Astrocyte (in vitro differentiated cells and primary cell): ENCODE measurements at regions not wholly inside any gene's neighbourhood (a gene's known extent, or its start where the extent isn't known, plus 50 kb on each side); places are given as distances from the start of the nearest gene placed in this dataset.

Experiments
- DNase-seq: peaks from one replicate; pipeline ENCODE4 v3.0.0-alpha.2; 2010; ENCODE audit warnings: low read depth
- FAIRE-seq: peaks from 2 replicates; lab custom pipeline; 2011; peaks lifted over from hg19 to GRCh38; lab: Jason Lieb, UNC
- H2AFZ ChIP-seq: 2 replicates; pipeline ENCODE4 v1.6.0; 2012; ENCODE audit warnings: low read depth, low read length, inconsistent platforms
- H3K27ac ChIP-seq: 2 replicates; pipeline ENCODE4 v1.5.1; 2011; ENCODE audit warnings: low read depth, low read length, inconsistent platforms
- H3K27me3 ChIP-seq: 2 replicates; pipeline ENCODE4 v1.6.0; 2011; ENCODE audit warnings: low read length, inconsistent platforms; ENCODE audit not compliant: insufficient read depth
- H3K36me3 ChIP-seq: 2 replicates; pipeline ENCODE4 v1.5.1; 2011; ENCODE audit warnings: low read length, inconsistent platforms; ENCODE audit not compliant: insufficient read depth
- H3K4me1 ChIP-seq: 2 replicates; pipeline ENCODE4 v1.5.1; 2011; ENCODE audit warnings: low read length, inconsistent platforms; ENCODE audit not compliant: insufficient read depth
- H3K4me2 ChIP-seq: 2 replicates; pipeline ENCODE4 v1.6.0; 2012; ENCODE audit warnings: low read length, inconsistent platforms
- H3K4me3 ChIP-seq: 2 replicates; pipeline ENCODE4 v1.5.1; 2011; ENCODE audit warnings: low read depth, mild to moderate bottlenecking, low read length, inconsistent platforms; ENCODE audit not compliant: insufficient read depth
- H3K79me2 ChIP-seq: 2 replicates; pipeline ENCODE4 v1.6.0; 2012; ENCODE audit warnings: mild to moderate bottlenecking, low read length, inconsistent platforms; ENCODE audit not compliant: insufficient read depth
- H3K9ac ChIP-seq: 2 replicates; pipeline ENCODE4 v1.6.0; 2012; ENCODE audit warnings: mild to moderate bottlenecking, low read length, inconsistent platforms
- H3K9me3 ChIP-seq: 2 replicates; pipeline ENCODE4 v1.5.1; 2012; ENCODE audit warnings: low read depth, mild to moderate bottlenecking, low read length, inconsistent platforms; ENCODE audit not compliant: insufficient read depth
- H4K20me1 ChIP-seq: 2 replicates; pipeline ENCODE4 v1.6.0; 2012; ENCODE audit warnings: low read length, inconsistent platforms; ENCODE audit not compliant: insufficient read depth
- H3K27ac Mint-ChIP-seq: one replicate; pipeline ENCODE4 v1.8.0; 2021; ENCODE audit warnings: mild to moderate bottlenecking, mixed read lengths; ENCODE audit not compliant: unreplicated experiment
- H3K27me3 Mint-ChIP-seq: one replicate; pipeline ENCODE4 v1.8.0; 2021; ENCODE audit warnings: low read depth, mixed read lengths; ENCODE audit not compliant: unreplicated experiment
- H3K36me3 Mint-ChIP-seq: one replicate; pipeline ENCODE4 v1.8.0; 2021; ENCODE audit warnings: low read depth, mixed read lengths; ENCODE audit not compliant: unreplicated experiment
- H3K4me1 Mint-ChIP-seq: one replicate; pipeline ENCODE4 v1.8.0; 2021; ENCODE audit warnings: low read depth, mixed read lengths; ENCODE audit not compliant: unreplicated experiment
- H3K4me3 Mint-ChIP-seq: one replicate; pipeline ENCODE4 v1.8.0; 2021; ENCODE audit warnings: mild to moderate bottlenecking, moderate library complexity, mixed read lengths; ENCODE audit not compliant: unreplicated experiment
- H3K9me3 Mint-ChIP-seq: one replicate; pipeline ENCODE4 v1.8.0; 2021; ENCODE audit warnings: mild to moderate bottlenecking, mixed read lengths; ENCODE audit not compliant: unreplicated experiment
- CTCF ChIP-seq: IDR thresholded peaks from 2 replicates; pipeline ENCODE4 v1.5.1; 2011; ENCODE audit warnings: low read depth, mild to moderate bottlenecking, inconsistent platforms, low read length, moderate library complexity; ENCODE audit not compliant: insufficient read depth
- EZH2 ChIP-seq: IDR thresholded peaks from 2 replicates; pipeline ENCODE4 v1.6.1; 2012; ENCODE audit warnings: mild to moderate bottlenecking, low read length, inconsistent platforms; ENCODE audit not compliant: insufficient read depth

GRCh38 chr14:57022608-57023007, 212.3 kb upstream of the OTX2 start:
- H3K9ac ChIP-seq, result no peak overlapping the region
- TF ChIP-seq EZH2 (no peak), CTCF (no peak)
- H3K36me3 ChIP-seq, result no peaks in the 10 kb centered on the region
- no peak overlapping the region for H3K4me2 ChIP-seq
- H3K79me2 ChIP-seq, result no peaks in the 10 kb centered on the region
- no peaks in the 10 kb centered on the region for H3K36me3 Mint-ChIP-seq
- H4K20me1 ChIP-seq, result no peaks in the 10 kb centered on the region
- no peaks in the 10 kb centered on the region for H3K27me3 ChIP-seq
- no peaks in the 10 kb centered on the region for H3K4me1 Mint-ChIP-seq
- no peak overlapping the region for H2AFZ ChIP-seq
- no peaks in the 10 kb centered on the region for H3K27me3 Mint-ChIP-seq
- no peak for DNase-seq
- H3K4me3 Mint-ChIP-seq, result no peak overlapping the region
- no peak overlapping the region for H3K27ac Mint-ChIP-seq
- no peak for FAIRE-seq
- H3K9me3 ChIP-seq, result no peaks in the 10 kb centered on the region
- no peaks in the 10 kb centered on the region for H3K9me3 Mint-ChIP-seq
- no peaks in the 10 kb centered on the region for H3K4me1 ChIP-seq
- H3K27ac ChIP-seq, result no peak overlapping the region
- H3K4me3 ChIP-seq, result no peak overlapping the region

- H3K36me3 Mint-ChIP-seq, result no peaks in the 10 kb centered on the region
- Histone ChIP-seq H2AFZ (no peak overlapping the region), H3K36me3 (no peaks in the 10 kb centered on the region), H4K20me1 (no peaks in the 10 kb centered on the region), H3K9ac (no peak overlapping the region), H3K27me3 (no peaks in the 10 kb centered on the region), H3K9me3 (no peaks in the 10 kb centered on the region), H3K79me2 (no peaks in the 10 kb centered on the region), H3K4me3 (no peak overlapping the region), H3K4me2 (no peak overlapping the region), H3K4me1 (no peaks in the 10 kb centered on the region), H3K27ac (no peak overlapping the region)
- DNase-seq (no peak), FAIRE-seq (no peak)
- TF ChIP-seq EZH2, result no peak
- TF ChIP-seq CTCF, result no peak
- no peak overlapping the region for H3K4me3 Mint-ChIP-seq
- no peaks in the 10 kb centered on the region for H3K4me1 Mint-ChIP-seq
- no peaks in the 10 kb centered on the region for H3K9me3 Mint-ChIP-seq
- no peak overlapping the region for H3K27ac Mint-ChIP-seq
- H3K27me3 Mint-ChIP-seq, result no peaks in the 10 kb centered on the region
Measured at GRCh38 chr14:57018065-57018464, 207.8 kb upstream of the OTX2 start.

GRCh38 chr14:57013987-57014386, 203.7 kb upstream of the OTX2 start:
- H3K4me2 ChIP-seq, result no peak overlapping the region
- H4K20me1 ChIP-seq, result no peaks in the 10 kb centered on the region
- H3K4me3 Mint-ChIP-seq, result no peak overlapping the region
- no peaks in the 10 kb centered on the region for H3K4me1 Mint-ChIP-seq
- H3K27ac ChIP-seq, result no peak overlapping the region
- H3K9me3 Mint-ChIP-seq, result no peaks in the 10 kb centered on the region
- no peaks in the 10 kb centered on the region for H3K9me3 ChIP-seq
- no peak overlapping the region for H3K9ac ChIP-seq
- H3K36me3 ChIP-seq, result no peaks in the 10 kb centered on the region
- H3K4me1 ChIP-seq, result no peaks in the 10 kb centered on the region
- H3K27me3 Mint-ChIP-seq, result no peaks in the 10 kb centered on the region
- no peak overlapping the region for H3K4me3 ChIP-seq
- no peak overlapping the region for H2AFZ ChIP-seq
- no peak overlapping the region for H3K27ac Mint-ChIP-seq
- no peaks in the 10 kb centered on the region for H3K36me3 Mint-ChIP-seq
- TF ChIP-seq CTCF (no peak), EZH2 (no peak)
- no peaks in the 10 kb centered on the region for H3K27me3 ChIP-seq
- H3K79me2 ChIP-seq, result no peaks in the 10 kb centered on the region
- FAIRE-seq (no peak), DNase-seq (no peak)
